Astrocyte of the spinal cord (primary cell): ENCODE measurements at regions not wholly inside any gene's neighbourhood (a gene's known extent, or its start where the extent isn't known, plus 50 kb on each side); places are given as distances from the start of the nearest gene placed in this dataset.
"Not testable (repeated sequence)": the region's sequence is repeated elsewhere in the genome, so short reads cannot be mapped to it uniquely, and the experiment has no call there.

ENCODE experiments used
- DNase-seq: peaks from one replicate; pipeline ENCODE4 v3.0.0; 2011; ENCODE audit warnings: low read depth, low spot score
- H3K4me3 ChIP-seq: 2 replicates; pipeline ENCODE4 v1.5.1; 2011; ENCODE audit warnings: low read depth, mild to moderate bottlenecking, low read length, moderate library complexity
- CTCF ChIP-seq: IDR thresholded peaks from 2 replicates; pipeline ENCODE4 v1.5.1; 2012; ENCODE audit warnings: low read depth, mild to moderate bottlenecking, low read length, inconsistent platforms
- in situ Hi-C: cut with HindIII; loops from 2 replicates; pipeline ENCODE4 v1.10.0; 2017; ENCODE audit warnings: low sequenced_read_pairs

DNA sequence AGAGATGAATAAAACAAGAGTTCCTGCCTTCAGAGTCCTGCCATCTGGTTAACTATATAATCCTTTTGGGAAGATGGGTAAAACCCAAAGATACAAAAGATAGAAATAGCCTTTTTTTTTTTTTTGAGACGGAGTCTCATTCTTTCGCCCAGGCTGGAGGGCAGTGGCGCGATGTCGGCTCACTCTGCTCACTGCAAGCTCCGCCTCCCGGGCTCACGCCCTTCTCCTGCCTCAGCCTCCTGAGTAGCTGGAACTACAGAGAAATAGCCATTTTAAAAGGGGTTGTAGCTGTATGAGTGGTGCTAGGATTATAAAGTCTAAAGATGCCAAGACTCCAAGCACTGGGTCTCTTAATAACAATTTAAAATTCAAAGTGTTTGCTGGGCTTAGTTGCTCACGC is 97.2 kb downstream of the KDR start:
- no peak overlapping the region for H3K4me3 ChIP-seq
- no peak for DNase-seq
- in situ Hi-C loops: no loop called here
- no peak for TF ChIP-seq CTCF

DNA sequence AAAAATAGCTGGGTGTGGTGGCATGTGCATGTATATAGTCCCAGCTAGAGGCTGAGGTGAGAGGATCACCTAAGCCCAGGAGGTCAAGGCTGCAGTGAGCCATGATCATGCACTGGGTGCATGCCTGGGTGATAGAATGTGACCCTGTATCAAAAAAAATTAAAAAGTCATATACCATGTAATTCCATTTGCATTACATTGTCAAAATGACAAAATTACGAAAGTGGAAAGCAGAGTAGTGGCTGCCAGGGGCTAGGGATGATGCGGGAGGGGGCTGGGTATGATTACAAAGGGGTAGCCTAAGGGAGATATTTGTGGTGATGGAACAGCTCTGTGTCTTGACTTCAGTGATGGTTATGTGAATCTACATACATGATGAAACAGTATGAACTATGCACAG is 97.8 kb downstream of the KDR start:
- no peak for DNase-seq
- in situ Hi-C loops: no loop called here
- H3K4me3 ChIP-seq: no peak overlapping the region
- no peak for TF ChIP-seq CTCF

GRCh38 chr4:55025456-55025855 is 99.9 kb downstream of the KDR start:
- DNase-seq, in situ Hi-C loops: not testable (repeated sequence)

GRCh38 chr4:55023030-55023429 is 102.4 kb downstream of the KDR start:
- in situ Hi-C loops: no loop called here
- no peak for TF ChIP-seq CTCF
- no peak overlapping the region for H3K4me3 ChIP-seq
- no peak for DNase-seq

More at GRCh38 chr4:55025456-55025855, 99.9 kb downstream of the KDR start:
- not testable (repeated sequence) for H3K4me3 ChIP-seq

- no peak overlapping the region for H3K4me3 ChIP-seq
- DNase-seq: no peak
- in situ Hi-C loops: no loop called here
- TF ChIP-seq CTCF: no peak
These were observed 104.2 kb downstream of the KDR start for GRCh38 chr4:55021214-55021613.

- DNase-seq: no peak
- in situ Hi-C loops: no loop called here
- no peak overlapping the region for H3K4me3 ChIP-seq
- no peak for TF ChIP-seq CTCF
These were observed 105.3 kb downstream of the KDR start for GRCh38 chr4:55020131-55020530.

- no peak for DNase-seq
- H3K4me3 ChIP-seq: no peak overlapping the region
- no peak for TF ChIP-seq CTCF
- in situ Hi-C loops: no loop called here
These were observed 106.4 kb downstream of the KDR start for GRCh38 chr4:55018978-55019377.
